GM23338 (cell line): ENCODE measurements at regions not wholly inside any gene's neighbourhood (a gene's known extent, or its start where the extent isn't known, plus 50 kb on each side); places are given as distances from the start of the nearest gene placed in this dataset.

ENCODE experiments used
- ATAC-seq: fragments of 200-7000 bp; cut with Tn5 transposase; 3 replicates; pipeline ENCODE4 v1.9.1; 2020
- DNase-seq: peaks from one replicate; pipeline ENCODE4 v3.0.0-alpha.2; 2015; ENCODE audit warnings: low spot score
- H2AFZ ChIP-seq: fragments of 200-600 bp; sonication (generic); 2 replicates; pipeline ENCODE4 v1.8.0; 2016; ENCODE audit warnings: antibody characterized with exemption, mild to moderate bottlenecking, moderate library complexity
- H3F3A ChIP-seq: fragments of 200-600 bp; sonication (generic); replicated peaks from 2 replicates; pipeline ENCODE4 v1.8.0; 2017; ENCODE audit warnings: antibody characterized with exemption, mixed run types, low read depth
- H3K27ac ChIP-seq: fragments of 200-600 bp; sonication (generic); 2 replicates; pipeline ENCODE4 v1.6.1; 2016; ENCODE audit warnings: low read depth
- H3K27me3 ChIP-seq: fragments of 200-600 bp; sonication (generic); 2 replicates; pipeline ENCODE4 v1.8.0; 2016; ENCODE audit warnings: mild to moderate bottlenecking, mixed run types, moderate library complexity; ENCODE audit not compliant: insufficient read depth
- H3K36me3 ChIP-seq: fragments of 200-600 bp; sonication (generic); 2 replicates; pipeline ENCODE4 v1.8.0; 2016; ENCODE audit warnings: mild to moderate bottlenecking; ENCODE audit not compliant: insufficient read depth
- H3K4me1 ChIP-seq: fragments of 200-600 bp; sonication (generic); 2 replicates; pipeline ENCODE4 v1.8.0; 2016; ENCODE audit warnings: mild to moderate bottlenecking, moderate library complexity; ENCODE audit not compliant: insufficient read depth
- H3K4me2 ChIP-seq: fragments of 200-600 bp; sonication (generic); 2 replicates; pipeline ENCODE4 v1.7.1; 2017; ENCODE audit warnings: mixed run types
- H3K4me3 ChIP-seq: fragments of 200-600 bp; sonication (generic); 2 replicates; pipeline ENCODE4 v1.6.1; 2016; ENCODE audit warnings: mixed run types
- H3K79me2 ChIP-seq: fragments of 200-600 bp; sonication (generic); replicated peaks from 2 replicates; pipeline ENCODE4 v1.8.0; 2017; ENCODE audit warnings: mild to moderate bottlenecking; ENCODE audit not compliant: insufficient read depth
- H3K9me2 ChIP-seq: fragments of 200-600 bp; sonication (generic); 2 replicates; pipeline ENCODE4 v1.8.0; 2017; ENCODE audit not compliant: insufficient read depth
- H4K20me1 ChIP-seq: fragments of 200-600 bp; sonication (generic); replicated peaks from 2 replicates; pipeline ENCODE4 v1.8.0; 2017; ENCODE audit warnings: mild to moderate bottlenecking; ENCODE audit not compliant: insufficient read depth
- H3K27ac Mint-ChIP-seq: 2 replicates; pipeline ENCODE4 v1.8.0; 2020; ENCODE audit warnings: inconsistent platforms, mild to moderate bottlenecking, moderate library complexity, mixed read lengths
- H3K27me3 Mint-ChIP-seq: 3 replicates; pipeline ENCODE4 v1.8.0; 2022; ENCODE audit warnings: low read depth, mild to moderate bottlenecking, moderate library complexity, mixed read lengths, inconsistent platforms; ENCODE audit not compliant: insufficient read depth, poor library complexity
- H3K36me3 Mint-ChIP-seq: 3 replicates; pipeline ENCODE4 v1.8.0; 2021; ENCODE audit warnings: low read depth, mild to moderate bottlenecking, inconsistent platforms, moderate library complexity, mixed read lengths
- H3K4me1 Mint-ChIP-seq: 3 replicates; pipeline ENCODE4 v1.8.0; 2020; ENCODE audit warnings: mild to moderate bottlenecking, inconsistent platforms, mixed read lengths
- H3K4me3 Mint-ChIP-seq: 3 replicates; pipeline ENCODE4 v1.8.0; 2021; ENCODE audit warnings: moderate library complexity, mild to moderate bottlenecking, inconsistent platforms, mixed read lengths
- H3K9me3 Mint-ChIP-seq: 3 replicates; pipeline ENCODE4 v1.8.0; 2020; ENCODE audit warnings: moderate library complexity, mild to moderate bottlenecking, inconsistent platforms, mixed read lengths
- CREB1 ChIP-seq: fragments of 250-450 bp; sonication (Bioruptor Pico); IDR thresholded peaks from 2 replicates; pipeline ENCODE4 v1.5.0; 2020; ENCODE audit warnings: low read depth, mild to moderate bottlenecking, moderate library complexity
- EZH2 ChIP-seq: fragments of 200-600 bp; sonication (generic); IDR thresholded peaks from one replicate; pipeline ENCODE4 v1.8.0; 2017; ENCODE audit warnings: antibody characterized with exemption, mild to moderate bottlenecking, low read depth; ENCODE audit not compliant: unreplicated experiment
- EZH2phosphoT487 ChIP-seq: fragments of 200-600 bp; sonication (generic); IDR thresholded peaks from one replicate; pipeline ENCODE4 v1.8.1; 2018; ENCODE audit warnings: antibody characterized with exemption; ENCODE audit not compliant: unreplicated experiment
- JUNB ChIP-seq: IDR thresholded peaks from one replicate; pipeline ENCODE4 v1.6.1; 2016; ENCODE audit warnings: antibody characterized with exemption; ENCODE audit not compliant: unreplicated experiment
- NANOG ChIP-seq: IDR thresholded peaks from 2 replicates; pipeline ENCODE4 v1.6.1; 2016; ENCODE audit warnings: antibody characterized with exemption, borderline replicate concordance
- POLR2AphosphoS5 ChIP-seq: IDR thresholded peaks from 2 replicates; pipeline ENCODE4 v1.6.1; 2016; ENCODE audit warnings: antibody characterized with exemption, low read depth
- STAT1 ChIP-seq: IDR thresholded peaks from one replicate; pipeline ENCODE4 v1.6.1; 2016; ENCODE audit warnings: antibody characterized with exemption; ENCODE audit not compliant: unreplicated experiment
- ZNF114 ChIP-seq: fragments of 250-450 bp; sonication (Bioruptor Pico); IDR thresholded peaks from 2 replicates; pipeline ENCODE4 v1.5.0; 2020; ENCODE audit warnings: mild to moderate bottlenecking, moderate library complexity
- ZNF331 ChIP-seq: fragments of 250-450 bp; sonication (Bioruptor Pico); IDR thresholded peaks from 2 replicates; pipeline ENCODE4 v1.5.0; 2020; ENCODE audit warnings: low read depth, mild to moderate bottlenecking, moderate library complexity
- TF ChIP-seq, protein P1 (sequence below), 2 experiments: fragments of 200-600 bp in 1 of 2; sonication (generic) in 1 of 2; conservative IDR thresholded peaks; 2 replicates each; pipeline versions ENCODE4 v1.5.1 to v1.6.1; 2016 to 2017; ENCODE audit warnings: antibody characterized with exemption in 2 of 2, low read depth in 2 of 2, mild to moderate bottlenecking in 2 of 2, moderate library complexity in 1 of 2
- TF ChIP-seq, protein P2 (sequence below): fragments of 250-450 bp; sonication (Bioruptor Pico); IDR thresholded peaks from 2 replicates; pipeline ENCODE4 v1.5.0; 2020; ENCODE audit warnings: mild to moderate bottlenecking, moderate library complexity
- TF ChIP-seq, protein P3 (sequence below): IDR thresholded peaks from 2 replicates; pipeline ENCODE4 v1.6.1; 2016; ENCODE audit warnings: antibody characterized with exemption
- TF ChIP-seq, protein P4 (sequence below): IDR thresholded peaks from one replicate; pipeline ENCODE4 v1.6.1; 2018; ENCODE audit warnings: antibody characterized with exemption; ENCODE audit not compliant: unreplicated experiment

DNA sequence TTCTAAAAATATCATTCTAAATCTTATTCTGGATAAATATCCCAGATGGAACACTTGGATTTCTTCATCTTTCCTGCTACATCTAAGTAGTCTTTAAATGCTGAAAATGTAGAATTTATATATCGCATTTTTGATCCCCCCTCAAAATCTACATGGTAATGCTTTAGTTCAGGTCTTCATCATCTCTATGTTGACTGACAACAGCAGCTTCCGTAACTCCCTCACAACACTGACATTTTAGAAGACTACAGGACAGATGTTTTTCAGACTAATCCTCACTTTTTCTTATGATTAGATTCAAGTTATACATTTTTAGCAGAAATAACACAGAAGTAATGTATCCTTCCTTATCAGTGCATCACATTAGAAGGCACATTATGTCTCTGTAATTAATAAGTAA, 336.5 kb downstream of the LMO4 start:
- peaks cover 3% of the 10 kb centered on the region for H3K27me3 Mint-ChIP-seq
- no peak for DNase-seq
- TF ChIP-seq EZH2phosphoT487: no peak
- TF ChIP-seq, protein P1, sequence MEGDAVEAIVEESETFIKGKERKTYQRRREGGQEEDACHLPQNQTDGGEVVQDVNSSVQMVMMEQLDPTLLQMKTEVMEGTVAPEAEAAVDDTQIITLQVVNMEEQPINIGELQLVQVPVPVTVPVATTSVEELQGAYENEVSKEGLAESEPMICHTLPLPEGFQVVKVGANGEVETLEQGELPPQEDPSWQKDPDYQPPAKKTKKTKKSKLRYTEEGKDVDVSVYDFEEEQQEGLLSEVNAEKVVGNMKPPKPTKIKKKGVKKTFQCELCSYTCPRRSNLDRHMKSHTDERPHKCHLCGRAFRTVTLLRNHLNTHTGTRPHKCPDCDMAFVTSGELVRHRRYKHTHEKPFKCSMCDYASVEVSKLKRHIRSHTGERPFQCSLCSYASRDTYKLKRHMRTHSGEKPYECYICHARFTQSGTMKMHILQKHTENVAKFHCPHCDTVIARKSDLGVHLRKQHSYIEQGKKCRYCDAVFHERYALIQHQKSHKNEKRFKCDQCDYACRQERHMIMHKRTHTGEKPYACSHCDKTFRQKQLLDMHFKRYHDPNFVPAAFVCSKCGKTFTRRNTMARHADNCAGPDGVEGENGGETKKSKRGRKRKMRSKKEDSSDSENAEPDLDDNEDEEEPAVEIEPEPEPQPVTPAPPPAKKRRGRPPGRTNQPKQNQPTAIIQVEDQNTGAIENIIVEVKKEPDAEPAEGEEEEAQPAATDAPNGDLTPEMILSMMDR (conservative IDR thresholded peaks at IDR 0.05; ENCODE audit: low read depth in 2 of 2): no peak
- TF ChIP-seq, protein P2, sequence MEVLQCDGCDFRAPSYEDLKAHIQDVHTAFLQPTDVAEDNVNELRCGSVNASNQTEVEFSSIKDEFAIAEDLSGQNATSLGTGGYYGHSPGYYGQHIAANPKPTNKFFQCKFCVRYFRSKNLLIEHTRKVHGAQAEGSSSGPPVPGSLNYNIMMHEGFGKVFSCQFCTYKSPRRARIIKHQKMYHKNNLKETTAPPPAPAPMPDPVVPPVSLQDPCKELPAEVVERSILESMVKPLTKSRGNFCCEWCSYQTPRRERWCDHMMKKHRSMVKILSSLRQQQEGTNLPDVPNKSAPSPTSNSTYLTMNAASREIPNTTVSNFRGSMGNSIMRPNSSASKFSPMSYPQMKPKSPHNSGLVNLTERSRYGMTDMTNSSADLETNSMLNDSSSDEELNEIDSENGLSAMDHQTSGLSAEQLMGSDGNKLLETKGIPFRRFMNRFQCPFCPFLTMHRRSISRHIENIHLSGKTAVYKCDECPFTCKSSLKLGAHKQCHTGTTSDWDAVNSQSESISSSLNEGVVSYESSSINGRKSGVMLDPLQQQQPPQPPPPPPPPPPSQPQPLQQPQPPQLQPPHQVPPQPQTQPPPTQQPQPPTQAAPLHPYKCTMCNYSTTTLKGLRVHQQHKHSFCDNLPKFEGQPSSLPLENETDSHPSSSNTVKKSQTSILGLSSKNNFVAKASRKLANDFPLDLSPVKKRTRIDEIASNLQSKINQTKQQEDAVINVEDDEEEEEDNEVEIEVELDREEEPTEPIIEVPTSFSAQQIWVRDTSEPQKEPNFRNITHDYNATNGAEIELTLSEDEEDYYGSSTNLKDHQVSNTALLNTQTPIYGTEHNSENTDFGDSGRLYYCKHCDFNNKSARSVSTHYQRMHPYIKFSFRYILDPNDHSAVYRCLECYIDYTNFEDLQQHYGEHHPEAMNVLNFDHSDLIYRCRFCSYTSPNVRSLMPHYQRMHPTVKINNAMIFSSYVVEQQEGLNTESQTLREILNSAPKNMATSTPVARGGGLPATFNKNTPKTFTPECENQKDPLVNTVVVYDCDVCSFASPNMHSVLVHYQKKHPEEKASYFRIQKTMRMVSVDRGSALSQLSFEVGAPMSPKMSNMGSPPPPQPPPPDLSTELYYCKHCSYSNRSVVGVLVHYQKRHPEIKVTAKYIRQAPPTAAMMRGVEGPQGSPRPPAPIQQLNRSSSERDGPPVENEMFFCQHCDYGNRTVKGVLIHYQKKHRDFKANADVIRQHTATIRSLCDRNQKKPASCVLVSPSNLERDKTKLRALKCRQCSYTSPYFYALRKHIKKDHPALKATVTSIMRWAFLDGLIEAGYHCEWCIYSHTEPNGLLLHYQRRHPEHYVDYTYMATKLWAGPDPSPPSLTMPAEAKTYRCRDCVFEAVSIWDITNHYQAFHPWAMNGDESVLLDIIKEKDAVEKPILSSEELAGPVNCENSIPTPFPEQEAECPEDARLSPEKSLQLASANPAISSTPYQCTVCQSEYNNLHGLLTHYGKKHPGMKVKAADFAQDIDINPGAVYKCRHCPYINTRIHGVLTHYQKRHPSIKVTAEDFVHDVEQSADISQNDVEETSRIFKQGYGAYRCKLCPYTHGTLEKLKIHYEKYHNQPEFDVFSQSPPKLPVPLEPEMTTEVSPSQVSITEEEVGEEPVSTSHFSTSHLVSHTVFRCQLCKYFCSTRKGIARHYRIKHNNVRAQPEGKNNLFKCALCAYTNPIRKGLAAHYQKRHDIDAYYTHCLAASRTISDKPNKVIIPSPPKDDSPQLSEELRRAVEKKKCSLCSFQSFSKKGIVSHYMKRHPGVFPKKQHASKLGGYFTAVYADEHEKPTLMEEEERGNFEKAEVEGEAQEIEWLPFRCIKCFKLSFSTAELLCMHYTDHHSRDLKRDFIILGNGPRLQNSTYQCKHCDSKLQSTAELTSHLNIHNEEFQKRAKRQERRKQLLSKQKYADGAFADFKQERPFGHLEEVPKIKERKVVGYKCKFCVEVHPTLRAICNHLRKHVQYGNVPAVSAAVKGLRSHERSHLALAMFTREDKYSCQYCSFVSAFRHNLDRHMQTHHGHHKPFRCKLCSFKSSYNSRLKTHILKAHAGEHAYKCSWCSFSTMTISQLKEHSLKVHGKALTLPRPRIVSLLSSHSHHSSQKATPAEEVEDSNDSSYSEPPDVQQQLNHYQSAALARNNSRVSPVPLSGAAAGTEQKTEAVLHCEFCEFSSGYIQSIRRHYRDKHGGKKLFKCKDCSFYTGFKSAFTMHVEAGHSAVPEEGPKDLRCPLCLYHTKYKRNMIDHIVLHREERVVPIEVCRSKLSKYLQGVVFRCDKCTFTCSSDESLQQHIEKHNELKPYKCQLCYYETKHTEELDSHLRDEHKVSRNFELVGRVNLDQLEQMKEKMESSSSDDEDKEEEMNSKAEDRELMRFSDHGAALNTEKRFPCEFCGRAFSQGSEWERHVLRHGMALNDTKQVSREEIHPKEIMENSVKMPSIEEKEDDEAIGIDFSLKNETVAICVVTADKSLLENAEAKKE (CRISPR knock-in tag): no peak
- no peak for TF ChIP-seq CREB1 (CRISPR knock-in tag)
- no peak for TF ChIP-seq STAT1
- TF ChIP-seq, protein P3, sequence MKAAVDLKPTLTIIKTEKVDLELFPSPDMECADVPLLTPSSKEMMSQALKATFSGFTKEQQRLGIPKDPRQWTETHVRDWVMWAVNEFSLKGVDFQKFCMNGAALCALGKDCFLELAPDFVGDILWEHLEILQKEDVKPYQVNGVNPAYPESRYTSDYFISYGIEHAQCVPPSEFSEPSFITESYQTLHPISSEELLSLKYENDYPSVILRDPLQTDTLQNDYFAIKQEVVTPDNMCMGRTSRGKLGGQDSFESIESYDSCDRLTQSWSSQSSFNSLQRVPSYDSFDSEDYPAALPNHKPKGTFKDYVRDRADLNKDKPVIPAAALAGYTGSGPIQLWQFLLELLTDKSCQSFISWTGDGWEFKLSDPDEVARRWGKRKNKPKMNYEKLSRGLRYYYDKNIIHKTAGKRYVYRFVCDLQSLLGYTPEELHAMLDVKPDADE: no peak
- TF ChIP-seq, protein P4, sequence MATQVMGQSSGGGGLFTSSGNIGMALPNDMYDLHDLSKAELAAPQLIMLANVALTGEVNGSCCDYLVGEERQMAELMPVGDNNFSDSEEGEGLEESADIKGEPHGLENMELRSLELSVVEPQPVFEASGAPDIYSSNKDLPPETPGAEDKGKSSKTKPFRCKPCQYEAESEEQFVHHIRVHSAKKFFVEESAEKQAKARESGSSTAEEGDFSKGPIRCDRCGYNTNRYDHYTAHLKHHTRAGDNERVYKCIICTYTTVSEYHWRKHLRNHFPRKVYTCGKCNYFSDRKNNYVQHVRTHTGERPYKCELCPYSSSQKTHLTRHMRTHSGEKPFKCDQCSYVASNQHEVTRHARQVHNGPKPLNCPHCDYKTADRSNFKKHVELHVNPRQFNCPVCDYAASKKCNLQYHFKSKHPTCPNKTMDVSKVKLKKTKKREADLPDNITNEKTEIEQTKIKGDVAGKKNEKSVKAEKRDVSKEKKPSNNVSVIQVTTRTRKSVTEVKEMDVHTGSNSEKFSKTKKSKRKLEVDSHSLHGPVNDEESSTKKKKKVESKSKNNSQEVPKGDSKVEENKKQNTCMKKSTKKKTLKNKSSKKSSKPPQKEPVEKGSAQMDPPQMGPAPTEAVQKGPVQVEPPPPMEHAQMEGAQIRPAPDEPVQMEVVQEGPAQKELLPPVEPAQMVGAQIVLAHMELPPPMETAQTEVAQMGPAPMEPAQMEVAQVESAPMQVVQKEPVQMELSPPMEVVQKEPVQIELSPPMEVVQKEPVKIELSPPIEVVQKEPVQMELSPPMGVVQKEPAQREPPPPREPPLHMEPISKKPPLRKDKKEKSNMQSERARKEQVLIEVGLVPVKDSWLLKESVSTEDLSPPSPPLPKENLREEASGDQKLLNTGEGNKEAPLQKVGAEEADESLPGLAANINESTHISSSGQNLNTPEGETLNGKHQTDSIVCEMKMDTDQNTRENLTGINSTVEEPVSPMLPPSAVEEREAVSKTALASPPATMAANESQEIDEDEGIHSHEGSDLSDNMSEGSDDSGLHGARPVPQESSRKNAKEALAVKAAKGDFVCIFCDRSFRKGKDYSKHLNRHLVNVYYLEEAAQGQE: no peak
- no peak for TF ChIP-seq EZH2
- TF ChIP-seq JUNB: no peak
- TF ChIP-seq ZNF331 (CRISPR knock-in tag): no peak
- no peak for TF ChIP-seq NANOG
- no peak for TF ChIP-seq ZNF114 (CRISPR knock-in tag)
- no peak for TF ChIP-seq POLR2AphosphoS5
- H3K4me3 ChIP-seq: no peak overlapping the region
- H3K27ac Mint-ChIP-seq: no peak overlapping the region
- H3K4me1 Mint-ChIP-seq: no peaks in the 10 kb centered on the region
- no peaks in the 10 kb centered on the region for H3K4me1 ChIP-seq
- no peak overlapping the region for H3K27ac ChIP-seq
- H3K9me3 Mint-ChIP-seq: peaks cover 11% of the 10 kb centered on the region
- 0 out of 2 replicates have a peak, but pooled peaks cover 3% of the 10 kb centered on the region for H3K36me3 ChIP-seq
- ATAC-seq: no peak
- H3K27me3 ChIP-seq: no peaks in the 10 kb centered on the region
- H3K79me2 ChIP-seq: no peaks in the 10 kb centered on the region
- no peak overlapping the region for H3K4me2 ChIP-seq
- H2AFZ ChIP-seq: no peak overlapping the region
- no peaks in the 10 kb centered on the region for H3F3A ChIP-seq
- peaks cover 13% of the 10 kb centered on the region; the same call in 1 of the 2 replicates for H3K9me2 ChIP-seq
- peaks cover 4% of the 10 kb centered on the region; the same call in 2 of the 3 replicates for H3K36me3 Mint-ChIP-seq
- no peak overlapping the region for H3K4me3 Mint-ChIP-seq
- H4K20me1 ChIP-seq: no peaks in the 10 kb centered on the region
